Medulla oblongata (tissue), 1 donor: ENCODE measurements at regions not wholly inside any gene's neighbourhood (a gene's known extent, or its start where the extent isn't known, plus 50 kb on each side); places are given as distances from the start of the nearest gene placed in this dataset.
"Not testable (repeated sequence)": the region's sequence is repeated elsewhere in the genome, so short reads cannot be mapped to it uniquely, and the experiment has no call there.

Experiments used
- DNase-seq: peaks from one replicate; pipeline ENCODE4 v3.0.0-alpha.2; 2015; ENCODE audit errors: extremely low spot score

GRCh38 chr2:142827170-142827569 lies 50.3 kb upstream of the KYNU start:
- DNase-seq, result no peak

- DNase-seq, result peak; percentile 23
These were observed 51.6 kb upstream of the KYNU start for GRCh38 chr2:142825861-142826260.

GRCh38 chr2:142824756-142825155 lies 52.7 kb upstream of the KYNU start:
- DNase-seq, result no peak

GRCh38 chr2:142822190-142822589 lies 55.3 kb upstream of the KYNU start:
- DNase-seq, result no peak

- no peak for DNase-seq
These were observed 58.1 kb upstream of the KYNU start for GRCh38 chr2:142819411-142819810.

- DNase-seq, result no peak
These were observed 62.1 kb upstream of the KYNU start for GRCh38 chr2:142815375-142815774.

- DNase-seq, result no peak
These were observed 63.3 kb upstream of the KYNU start for GRCh38 chr2:142813830-142814829.

- DNase-seq, result not testable (repeated sequence)
These were observed 65.8 kb upstream of the KYNU start for GRCh38 chr2:142811644-142812043.

- DNase-seq, result no peak
These were observed 72.2 kb upstream of the KYNU start for GRCh38 chr2:142805244-142805643.

GRCh38 chr2:142803158-142803557 lies 74.3 kb upstream of the KYNU start:
- DNase-seq, result no peak

GRCh38 chr2:142796588-142796987 lies 80.9 kb upstream of the KYNU start:
- DNase-seq, result no peak

GRCh38 chr2:142796161-142796560 lies 81.3 kb upstream of the KYNU start:
- DNase-seq, result no peak

GRCh38 chr2:142794850-142795249 lies 82.6 kb upstream of the KYNU start:
- no peak for DNase-seq

- DNase-seq, result not testable (repeated sequence)
These were observed 85.1 kb upstream of the KYNU start for GRCh38 chr2:142792328-142792727.

- no peak for DNase-seq
These were observed 86.1 kb upstream of the KYNU start for GRCh38 chr2:142791335-142791734.

- DNase-seq, result no peak
These were observed 90.4 kb upstream of the KYNU start for GRCh38 chr2:142786918-142787702.

- DNase-seq, result no peak
These were observed 94.5 kb upstream of the KYNU start for GRCh38 chr2:142782942-142783443.

- DNase-seq, result no peak
These were observed 96.3 kb upstream of the KYNU start for GRCh38 chr2:142781146-142781545.

GRCh38 chr2:142778289-142778688 lies 99.2 kb upstream of the KYNU start:
- DNase-seq, result no peak

GRCh38 chr2:142777742-142778141 lies 99.7 kb upstream of the KYNU start:
- DNase-seq, result no peak

- no peak for DNase-seq
These were observed 107.7 kb upstream of the KYNU start for GRCh38 chr2:142769761-142770160.

GRCh38 chr2:142767847-142768246 lies 109.6 kb upstream of the KYNU start:
- DNase-seq, result no peak
